ENCODE measurements at regions not wholly inside any gene's neighbourhood (a gene's known extent, or its start where the extent isn't known, plus 50 kb on each side); places are given as distances from the start of the nearest gene placed in this dataset.

- TF ChIP-seq POLR2A (IDR thresholded peaks at IDR 0.05; ENCODE audit: extremely low read depth, insufficient read length) (no peak), CTCF (IDR thresholded peaks at IDR 0.05; ENCODE audit: low read depth, low read length) (no peak)
Measured at GRCh38 chr2:8028036-8028435, 653.8 kb upstream of the ID2 start.

Data from NB4 (cell line).